ENCODE measurements at regions not wholly inside any gene's neighbourhood (a gene's known extent, or its start where the extent isn't known, plus 50 kb on each side); places are given as distances from the start of the nearest gene placed in this dataset.
"Not testable (repeated sequence)": the region's sequence is repeated elsewhere in the genome, so short reads cannot be mapped to it uniquely, and the experiment has no call there.

GRCh38 chr18:78816916-78817315, 162.7 kb upstream of the SALL3 start:
- no peak for DNase-seq (ENCODE audit: low read depth)

- no peak for DNase-seq (ENCODE audit: low read depth)
Observed at GRCh38 chr18:78818495-78818894, 161.1 kb upstream of the SALL3 start.

- DNase-seq (ENCODE audit: low read depth): no peak
Observed at GRCh38 chr18:78818961-78819360, 160.7 kb upstream of the SALL3 start.

GRCh38 chr18:78820161-78820834, 159.3 kb upstream of the SALL3 start:
- no peak for DNase-seq (ENCODE audit: low read depth)

- DNase-seq (ENCODE audit: low read depth): no peak
Observed at GRCh38 chr18:78821396-78821795, 158.2 kb upstream of the SALL3 start.

GRCh38 chr18:78822171-78822948, 157.3 kb upstream of the SALL3 start:
- DNase-seq (ENCODE audit: low read depth): no peak

- DNase-seq (ENCODE audit: low read depth): no peak
Observed at GRCh38 chr18:78822949-78823285, 156.7 kb upstream of the SALL3 start.

- no peak for DNase-seq (ENCODE audit: low read depth)
Observed at GRCh38 chr18:78825168-78825567, 154.4 kb upstream of the SALL3 start.

GRCh38 chr18:78826631-78827030, 153.0 kb upstream of the SALL3 start:
- no peak for DNase-seq (ENCODE audit: low read depth)

GRCh38 chr18:78827141-78827540, 152.5 kb upstream of the SALL3 start:
- no peak for DNase-seq (ENCODE audit: low read depth)

- DNase-seq (ENCODE audit: low read depth): no peak
Observed at GRCh38 chr18:78828131-78828530, 151.5 kb upstream of the SALL3 start.

- DNase-seq (ENCODE audit: low read depth): not testable (repeated sequence)
Observed at GRCh38 chr18:78829026-78829425, 150.6 kb upstream of the SALL3 start.

- no peak for DNase-seq (ENCODE audit: low read depth)
Observed at GRCh38 chr18:78830161-78830560, 149.5 kb upstream of the SALL3 start.

GRCh38 chr18:78830826-78831225, 148.8 kb upstream of the SALL3 start:
- DNase-seq (ENCODE audit: low read depth): no peak

- no peak for DNase-seq (ENCODE audit: low read depth)
Observed at GRCh38 chr18:78831603-78832002, 148.0 kb upstream of the SALL3 start.

- no peak for DNase-seq (ENCODE audit: low read depth)
Observed at GRCh38 chr18:78833833-78834232, 145.8 kb upstream of the SALL3 start.

GRCh38 chr18:78836838-78837237, 142.8 kb upstream of the SALL3 start:
- no peak for DNase-seq (ENCODE audit: low read depth)

GRCh38 chr18:78837754-78838153, 141.9 kb upstream of the SALL3 start:
- DNase-seq (ENCODE audit: low read depth): no peak

- DNase-seq (ENCODE audit: low read depth): no peak
Observed at GRCh38 chr18:78838183-78838582, 141.4 kb upstream of the SALL3 start.

GRCh38 chr18:78849046-78849445, 130.6 kb upstream of the SALL3 start:
- DNase-seq (ENCODE audit: low read depth): no peak

- DNase-seq (ENCODE audit: low read depth): no peak
Observed at GRCh38 chr18:78849458-78849857, 130.2 kb upstream of the SALL3 start.

- no peak for DNase-seq (ENCODE audit: low read depth)
Observed at GRCh38 chr18:78853341-78853740, 126.3 kb upstream of the SALL3 start.

GRCh38 chr18:78855188-78855587, 124.4 kb upstream of the SALL3 start:
- DNase-seq (ENCODE audit: low read depth): no peak
